CD4-positive, alpha-beta T cell treated with Interleukin-17A for 4 hours (primary cell): ENCODE measurements at regions not wholly inside any gene's neighbourhood (a gene's known extent, or its start where the extent isn't known, plus 50 kb on each side); places are given as distances from the start of the nearest gene placed in this dataset.
"Not testable (repeated sequence)": the region's sequence is repeated elsewhere in the genome, so short reads cannot be mapped to it uniquely, and the experiment has no call there.

Experiments used
- DNase-seq: peaks from one replicate; pipeline ENCODE4 v3.0.0-alpha.2; 2020; ENCODE audit warnings: mixed read lengths

DNA sequence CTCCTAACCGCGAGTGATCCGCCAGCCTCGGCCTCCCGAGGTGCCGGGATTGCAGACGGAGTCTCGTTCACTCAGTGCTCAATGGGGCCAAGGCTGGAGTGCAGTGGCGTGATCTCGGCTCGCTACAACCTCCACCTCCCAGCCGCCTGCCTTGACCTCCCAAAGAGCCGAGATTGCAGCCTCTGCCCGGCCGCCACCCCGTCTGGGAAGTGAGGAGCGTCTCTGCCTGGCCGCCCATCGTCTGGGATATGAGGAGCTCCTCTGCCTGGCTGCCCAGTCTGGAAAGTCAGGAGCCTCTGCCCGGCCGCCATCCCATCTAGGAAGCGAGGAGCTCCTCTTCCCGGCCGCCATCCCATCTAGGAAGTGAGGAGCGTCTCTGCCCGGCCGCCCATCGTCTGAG is 58.8 kb upstream of the ANKRD30BL start:
- not testable (repeated sequence) for DNase-seq

DNA sequence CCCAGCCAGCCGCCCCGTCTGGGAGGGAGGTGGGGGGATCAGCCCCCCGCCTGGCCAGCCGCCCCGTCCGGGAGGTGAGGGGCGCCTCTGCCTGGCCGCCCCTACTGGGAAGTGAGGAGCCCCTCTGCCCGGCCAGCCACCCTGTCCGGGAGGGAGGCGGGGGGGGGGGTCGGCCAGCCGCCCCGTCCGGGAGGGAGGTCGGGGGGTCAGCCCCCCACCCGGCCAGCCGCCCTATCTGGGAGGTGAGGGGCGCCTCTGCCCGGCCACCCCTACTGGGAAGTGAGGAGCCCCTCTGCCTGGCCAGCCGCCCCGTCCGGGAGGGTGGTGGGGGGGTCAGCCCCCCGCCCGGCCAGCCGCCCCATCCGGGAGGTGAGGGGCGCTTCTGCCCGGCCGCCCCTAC is 60.1 kb upstream of the ANKRD30BL start:
- not testable (repeated sequence) for DNase-seq

GRCh38 chr2:132252191-132252893 is 90.6 kb upstream of the ANKRD30BL start:
- DNase-seq: no peak

DNA sequence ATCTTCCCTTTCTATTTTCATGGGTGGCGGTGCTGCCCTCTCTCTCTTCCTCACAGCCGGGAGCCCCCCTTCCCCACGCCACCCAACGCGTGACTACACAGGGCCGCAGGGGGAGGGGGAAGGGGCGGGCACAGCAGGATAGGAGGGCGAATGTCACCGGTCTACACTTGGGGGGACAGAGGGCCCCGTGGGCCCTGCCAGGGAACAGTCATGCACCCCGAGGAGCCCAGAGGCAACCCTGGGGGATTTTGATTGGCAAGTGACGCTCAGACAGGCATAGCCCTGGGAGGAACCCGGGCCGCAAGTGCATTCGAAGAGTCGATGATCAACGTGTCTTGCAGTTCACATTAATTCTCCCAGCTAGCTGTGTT is 91.1 kb upstream of the ANKRD30BL start:
- no peak for DNase-seq

GRCh38 chr2:132253496-132254305 is 91.9 kb upstream of the ANKRD30BL start:
- DNase-seq: no peak

DNA sequence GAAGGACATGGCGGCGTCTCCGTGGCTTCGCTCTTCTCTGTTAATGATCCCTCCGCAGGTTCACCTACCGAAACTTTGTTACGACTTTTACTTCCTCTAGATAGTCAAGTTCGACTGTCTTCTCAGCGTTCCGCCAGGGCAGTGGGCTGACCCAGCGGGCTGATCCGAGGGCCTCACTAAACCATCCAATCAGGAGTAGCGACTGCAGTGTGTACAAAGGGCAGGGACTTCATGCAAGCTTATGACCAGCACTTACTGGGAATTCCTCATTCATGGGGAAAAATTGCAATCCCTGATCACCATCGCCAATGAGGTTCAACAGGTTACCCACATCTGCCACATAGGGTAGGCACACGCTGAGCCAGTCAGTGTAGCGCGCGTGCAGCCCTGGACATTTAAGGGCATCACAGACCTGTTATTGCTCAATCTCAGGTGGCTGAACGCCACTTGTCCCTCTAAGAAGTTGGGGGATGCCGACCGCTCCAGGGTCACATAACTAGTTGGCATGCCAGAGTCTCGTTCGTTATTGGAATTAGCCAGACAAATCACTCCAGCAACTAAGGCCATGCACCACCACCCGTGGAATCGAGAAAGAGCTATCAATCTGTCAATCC is 92.7 kb upstream of the ANKRD30BL start:
- not testable (repeated sequence) for DNase-seq

DNA sequence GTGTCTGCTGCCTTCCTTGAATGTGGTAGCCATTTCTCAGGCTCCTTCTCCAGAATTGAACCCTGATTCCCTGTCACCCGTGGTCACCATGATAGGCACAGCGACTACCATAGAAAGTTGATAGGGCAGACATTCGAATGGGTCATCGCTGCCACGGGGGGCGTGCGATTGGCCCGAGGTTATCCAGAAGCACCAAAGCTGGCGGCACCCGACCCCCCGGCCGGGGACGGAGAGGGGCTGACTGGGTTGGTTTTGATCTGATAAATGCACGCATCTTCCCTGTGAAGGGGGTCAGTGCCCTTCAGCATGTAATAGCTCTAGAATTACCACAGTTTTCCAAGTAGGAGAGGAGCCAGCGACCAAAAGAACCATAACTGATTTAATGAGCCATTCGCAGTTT is 94.0 kb upstream of the ANKRD30BL start:
- no peak for DNase-seq

GRCh38 chr2:132256251-132256902 is 94.6 kb upstream of the ANKRD30BL start:
- DNase-seq: no peak

- not testable (repeated sequence) for DNase-seq
These were observed 95.2 kb upstream of the ANKRD30BL start for GRCh38 chr2:132256903-132257300.

DNA sequence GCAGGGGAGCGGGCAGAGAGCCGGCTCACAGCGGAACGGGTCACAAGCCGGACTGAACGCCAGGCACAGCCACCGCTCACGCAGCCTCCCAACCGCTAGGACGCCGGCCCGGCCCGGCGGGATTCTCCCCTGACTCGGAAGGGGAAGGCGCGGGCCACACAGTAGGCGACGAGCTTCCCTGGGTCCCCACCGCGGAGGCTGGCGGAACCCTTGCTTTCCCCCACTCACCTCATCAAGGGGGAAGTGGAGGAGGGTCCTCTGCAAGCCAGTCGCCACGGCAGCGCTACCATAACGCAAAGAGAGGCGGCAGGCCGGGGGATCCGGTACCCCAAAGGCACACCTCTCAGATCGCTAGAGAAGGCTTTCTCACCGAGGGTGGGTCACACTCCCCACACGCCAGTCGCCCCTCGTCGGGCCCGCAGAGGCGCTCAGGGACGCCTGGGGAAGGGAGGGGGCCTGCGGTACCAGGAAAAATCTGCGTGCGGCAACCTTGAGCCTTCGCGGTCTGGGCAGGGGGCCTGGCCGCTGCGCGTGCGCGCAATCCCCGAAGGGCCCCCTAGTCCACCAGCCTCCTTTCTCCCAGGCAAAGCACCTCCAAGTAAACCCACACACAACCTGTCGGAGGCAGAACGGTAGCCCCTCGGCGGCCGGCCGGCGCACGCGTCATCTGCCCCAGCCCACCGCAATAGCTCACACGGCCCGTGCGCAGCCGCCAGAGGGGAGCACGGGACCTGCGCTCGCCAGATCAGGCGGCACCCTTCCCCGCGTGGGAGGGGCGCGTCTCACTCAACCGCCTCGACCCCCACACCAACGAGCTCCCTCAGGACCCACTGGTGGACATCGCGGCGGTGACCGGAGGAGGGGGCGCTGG is 95.8 kb upstream of the ANKRD30BL start:
- DNase-seq: not testable (repeated sequence)

DNA sequence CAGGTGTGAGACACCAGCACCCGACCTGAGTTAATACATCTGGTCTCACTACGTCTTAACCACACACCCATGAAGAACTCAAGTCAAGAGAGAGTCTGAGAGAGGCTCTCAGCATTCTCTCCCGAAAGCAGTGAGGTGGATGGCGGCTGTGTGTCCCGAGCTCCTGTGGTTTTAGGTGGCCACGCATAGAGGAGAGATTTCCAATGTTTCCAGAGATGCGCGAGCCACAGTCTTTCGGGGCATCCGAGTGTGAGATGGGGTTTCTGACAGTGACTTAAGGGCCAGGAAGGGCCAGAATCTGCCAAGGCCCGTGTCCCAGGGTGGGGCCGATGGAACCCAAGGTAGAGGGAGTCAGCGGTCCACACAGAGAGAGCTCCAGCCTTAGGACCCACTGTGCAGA is 97.5 kb upstream of the ANKRD30BL start:
- DNase-seq: not testable (repeated sequence)

DNA sequence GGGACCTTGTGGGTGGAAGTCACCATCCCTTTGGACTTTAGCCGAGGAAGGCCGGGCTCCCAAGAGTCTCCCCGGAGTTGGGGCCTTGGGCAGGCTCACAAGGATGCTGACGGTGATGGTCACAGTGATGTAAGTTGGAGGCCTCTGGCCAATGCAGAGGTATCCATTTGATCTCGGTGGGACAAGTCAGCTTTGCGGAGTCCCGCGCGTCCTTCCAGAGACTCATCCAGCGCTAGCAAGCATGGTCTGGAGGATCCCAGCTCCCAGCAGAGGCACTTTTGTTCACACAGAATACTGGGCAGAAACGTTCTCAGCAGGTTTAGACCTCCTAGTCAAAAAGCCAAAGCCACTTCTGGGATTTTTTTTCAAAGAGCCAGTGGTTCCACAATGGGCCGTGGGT is 103.8 kb upstream of the ANKRD30BL start:
- DNase-seq: not testable (repeated sequence)

DNA sequence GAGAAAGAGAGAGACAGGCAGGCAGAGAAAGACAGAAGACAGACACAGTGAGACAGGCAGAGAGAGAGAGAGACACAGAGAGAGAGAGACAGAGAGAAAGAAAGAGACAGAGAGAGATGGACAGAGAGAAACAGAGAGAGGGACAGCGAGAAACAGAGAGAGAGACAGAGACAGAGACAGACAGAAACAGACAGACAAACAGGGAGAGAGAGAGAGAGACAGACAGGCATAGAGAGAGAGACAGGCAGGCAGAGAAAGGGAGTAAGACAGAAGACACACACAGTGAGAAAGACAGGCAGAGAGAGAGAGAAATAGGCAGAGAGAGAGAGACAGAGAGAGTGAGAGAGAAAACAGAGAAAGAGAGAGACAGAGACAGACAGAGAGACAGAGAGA is 105.3 kb upstream of the ANKRD30BL start:
- no peak for DNase-seq

- DNase-seq: not testable (repeated sequence)
These were observed 105.9 kb upstream of the ANKRD30BL start for GRCh38 chr2:132267498-132268283.

GRCh38 chr2:132268284-132268976 is 106.7 kb upstream of the ANKRD30BL start:
- DNase-seq: peak; percentile 49

DNA sequence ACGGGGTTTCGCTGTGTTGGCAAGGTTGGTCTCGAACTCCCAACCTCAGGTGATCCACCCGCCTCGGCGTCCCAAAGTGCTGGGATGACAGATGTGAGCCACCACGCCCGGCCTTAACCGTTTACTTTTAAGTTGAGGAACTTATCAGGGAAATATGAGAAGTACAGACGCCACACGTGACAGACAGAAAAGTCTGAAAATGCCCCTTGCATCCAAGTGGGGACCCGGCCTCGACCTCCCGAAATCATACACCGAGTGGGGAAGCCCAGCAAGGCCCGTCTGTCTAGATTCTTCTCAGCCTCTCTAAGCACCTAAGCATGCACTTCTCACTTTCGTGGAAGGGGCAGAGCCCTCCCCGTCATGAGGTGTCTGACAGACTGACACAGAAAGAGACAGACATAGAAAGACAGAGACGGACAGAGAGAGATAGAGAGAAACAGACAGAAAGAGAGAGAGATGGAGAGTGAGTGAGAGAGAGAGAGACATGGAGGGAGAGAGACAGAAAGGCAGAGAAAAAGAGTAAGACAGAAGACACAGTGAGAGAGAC is 107.3 kb upstream of the ANKRD30BL start:
- no peak for DNase-seq

DNA sequence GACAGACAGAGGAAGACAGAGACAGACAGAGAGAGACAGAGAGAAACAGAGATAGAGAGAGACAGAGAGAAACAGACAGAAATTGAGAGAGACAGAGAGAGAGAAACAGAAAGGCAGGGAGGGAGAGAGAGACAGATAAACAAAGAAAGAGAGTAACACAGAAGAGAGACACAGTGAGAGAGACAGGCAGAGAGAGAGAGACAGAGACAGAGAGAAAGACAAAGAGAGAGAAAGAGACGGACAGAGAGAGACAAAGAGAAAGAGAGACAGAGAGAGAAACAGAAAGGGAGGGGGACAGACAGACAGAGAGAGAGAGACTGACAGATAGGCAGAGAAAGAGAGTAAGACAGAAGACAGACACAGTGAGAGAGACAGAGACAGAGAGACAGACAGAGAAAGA is 108.5 kb upstream of the ANKRD30BL start:
- no peak for DNase-seq

DNA sequence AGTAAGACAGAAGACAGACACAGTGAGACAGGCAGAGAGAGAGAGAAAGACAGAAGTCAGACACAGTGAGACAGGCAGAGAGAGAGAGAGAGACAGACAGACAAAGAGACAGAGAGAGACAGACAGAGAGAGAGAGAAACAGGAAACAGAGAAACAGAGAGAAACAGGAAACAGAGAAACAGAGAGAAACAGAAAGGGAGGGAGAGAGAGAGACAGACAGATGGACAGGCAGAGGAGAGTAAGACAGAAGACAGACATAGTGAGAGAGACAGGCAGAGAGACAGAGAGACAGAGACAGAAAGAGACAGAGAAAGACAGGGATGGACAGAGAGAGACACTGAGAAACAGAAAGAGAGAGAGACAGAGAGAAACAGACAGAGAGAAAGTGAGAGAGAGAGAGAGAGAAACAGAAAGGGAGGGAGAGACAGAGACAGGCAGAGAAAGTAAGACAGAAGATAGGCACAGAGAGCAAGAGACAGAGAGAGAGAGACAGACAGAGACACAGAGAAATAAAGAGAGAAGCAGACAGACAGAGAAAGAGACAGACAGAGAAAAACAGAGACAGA is 109.3 kb upstream of the ANKRD30BL start:
- DNase-seq: no peak

- DNase-seq: not testable (repeated sequence)
These were observed 110.0 kb upstream of the ANKRD30BL start for GRCh38 chr2:132271794-132272193.

GRCh38 chr2:132272713-132273112 is 111.0 kb upstream of the ANKRD30BL start:
- no peak for DNase-seq
